Hepatocyte (in vitro differentiated cells): ENCODE measurements at regions not wholly inside any gene's neighbourhood (a gene's known extent, or its start where the extent isn't known, plus 50 kb on each side); places are given as distances from the start of the nearest gene placed in this dataset.

Experiments
- EZH2phosphoT487 ChIP-seq: fragments of 200-600 bp; sonication (generic); IDR thresholded peaks from one replicate; pipeline ENCODE4 v1.6.1; 2018; ENCODE audit warnings: antibody characterized with exemption, mild to moderate bottlenecking, low read depth, moderate library complexity; ENCODE audit not compliant: unreplicated experiment, severe bottlenecking
- TF ChIP-seq, protein P1 (sequence below): fragments of 200-600 bp; sonication (generic); IDR thresholded peaks from 2 replicates; pipeline ENCODE4 v1.5.1; 2016; ENCODE audit warnings: antibody characterized with exemption, mild to moderate bottlenecking; ENCODE audit not compliant: poor library complexity

GRCh38 chr12:118749646-118750045 is 231.7 kb upstream of the SRRM4 start:
- TF ChIP-seq, protein P1, sequence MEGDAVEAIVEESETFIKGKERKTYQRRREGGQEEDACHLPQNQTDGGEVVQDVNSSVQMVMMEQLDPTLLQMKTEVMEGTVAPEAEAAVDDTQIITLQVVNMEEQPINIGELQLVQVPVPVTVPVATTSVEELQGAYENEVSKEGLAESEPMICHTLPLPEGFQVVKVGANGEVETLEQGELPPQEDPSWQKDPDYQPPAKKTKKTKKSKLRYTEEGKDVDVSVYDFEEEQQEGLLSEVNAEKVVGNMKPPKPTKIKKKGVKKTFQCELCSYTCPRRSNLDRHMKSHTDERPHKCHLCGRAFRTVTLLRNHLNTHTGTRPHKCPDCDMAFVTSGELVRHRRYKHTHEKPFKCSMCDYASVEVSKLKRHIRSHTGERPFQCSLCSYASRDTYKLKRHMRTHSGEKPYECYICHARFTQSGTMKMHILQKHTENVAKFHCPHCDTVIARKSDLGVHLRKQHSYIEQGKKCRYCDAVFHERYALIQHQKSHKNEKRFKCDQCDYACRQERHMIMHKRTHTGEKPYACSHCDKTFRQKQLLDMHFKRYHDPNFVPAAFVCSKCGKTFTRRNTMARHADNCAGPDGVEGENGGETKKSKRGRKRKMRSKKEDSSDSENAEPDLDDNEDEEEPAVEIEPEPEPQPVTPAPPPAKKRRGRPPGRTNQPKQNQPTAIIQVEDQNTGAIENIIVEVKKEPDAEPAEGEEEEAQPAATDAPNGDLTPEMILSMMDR, result no peak
- no peak for TF ChIP-seq EZH2phosphoT487
